A673 (cell line): ENCODE measurements at regions not wholly inside any gene's neighbourhood (a gene's known extent, or its start where the extent isn't known, plus 50 kb on each side); places are given as distances from the start of the nearest gene placed in this dataset.

ENCODE experiments used
- BruUV-seq: library from RNA; stranded (reverse); fragments of 400-500 nt; replicated peaks from 2 replicates; lab custom pipeline; 2021; lab: Mats Ljungman, UMichigan
- CTCF ChIA-PET: fragments of 300-600 bp; sonication (Branson Sonifier 250); formaldehyde crosslinking; loops from one replicate; lab custom pipeline; 2022; ENCODE audit warnings: antibody characterized with exemption; lab: Charles Lee
- POLR2A ChIA-PET: fragments of 300-600 bp; sonication (Branson Sonifier 250); formaldehyde crosslinking; loops from one replicate; lab custom pipeline; 2022; ENCODE audit warnings: antibody characterized with exemption; ENCODE audit not compliant: low non-redundant PET; lab: Charles Lee
- DNase-seq: peaks from one replicate; pipeline ENCODE4 v3.0.0-alpha.2; 2015; ENCODE audit warnings: low spot score
- H3K27ac ChIP-seq: fragments of 200-600 bp; sonication (generic); 2 replicates; pipeline ENCODE4 v1.5.1; 2016; ENCODE audit warnings: mixed run types, low read depth, mild to moderate bottlenecking, mixed read lengths, antibody characterized with exemption, low read length; ENCODE audit not compliant: poor library complexity, severe bottlenecking
- H3K27me3 ChIP-seq: fragments of 200-600 bp; sonication (generic); replicated peaks from 2 replicates; pipeline ENCODE4 v1.6.1; 2017; ENCODE audit warnings: mixed run types, low read depth, mild to moderate bottlenecking, mixed read lengths, antibody characterized with exemption, low read length; ENCODE audit not compliant: insufficient read depth, poor library complexity
- H3K36me3 ChIP-seq: fragments of 200-600 bp; sonication (generic); 2 replicates; pipeline ENCODE4 v1.6.1; 2016; ENCODE audit warnings: mixed run types, mild to moderate bottlenecking, mixed read lengths, antibody characterized with exemption, low read length; ENCODE audit not compliant: insufficient read depth, poor library complexity, severe bottlenecking
- H3K4me1 ChIP-seq: fragments of 200-600 bp; sonication (generic); 2 replicates; pipeline ENCODE4 v1.6.1; 2017; ENCODE audit warnings: mixed run types, mild to moderate bottlenecking, mixed read lengths, antibody characterized with exemption, low read length; ENCODE audit not compliant: insufficient read depth, poor library complexity, severe bottlenecking
- H3K4me3 ChIP-seq: fragments of 200-600 bp; sonication (generic); 2 replicates; pipeline ENCODE4 v1.5.1; 2016; ENCODE audit warnings: low read depth, mixed run types, mild to moderate bottlenecking, mixed read lengths, low read length; ENCODE audit not compliant: poor library complexity, severe bottlenecking
- H3K9me3 ChIP-seq: fragments of 200-600 bp; sonication (generic); 2 replicates; pipeline ENCODE4 v1.6.1; 2016; ENCODE audit warnings: mixed run types, low read depth, mild to moderate bottlenecking, mixed read lengths, antibody characterized with exemption, low read length; ENCODE audit not compliant: poor library complexity, severe bottlenecking
- EZH2 ChIP-seq: fragments of 200-600 bp; sonication (generic); IDR thresholded peaks from 2 replicates; pipeline ENCODE4 v1.6.1; 2017; ENCODE audit warnings: borderline replicate concordance, low read depth, mild to moderate bottlenecking, mixed read lengths, antibody characterized with exemption, low read length; ENCODE audit not compliant: poor library complexity, severe bottlenecking
- intact Hi-C: fragments of 100-400 bp; cut with micrococcal nuclease; formaldehyde crosslinking; loops from one replicate; pipeline ENCODE4 v1.10.0; 2022; ENCODE audit not compliant: unreplicated experiment
- TF ChIP-seq, protein P1 (sequence below): fragments of 300-800, 200-600 bp; sonication (generic); conservative IDR thresholded peaks from 2 replicates; pipeline ENCODE4 v1.5.1; 2017; ENCODE audit warnings: low read depth, mild to moderate bottlenecking, antibody characterized with exemption, low read length, moderate library complexity, mixed read lengths

DNA sequence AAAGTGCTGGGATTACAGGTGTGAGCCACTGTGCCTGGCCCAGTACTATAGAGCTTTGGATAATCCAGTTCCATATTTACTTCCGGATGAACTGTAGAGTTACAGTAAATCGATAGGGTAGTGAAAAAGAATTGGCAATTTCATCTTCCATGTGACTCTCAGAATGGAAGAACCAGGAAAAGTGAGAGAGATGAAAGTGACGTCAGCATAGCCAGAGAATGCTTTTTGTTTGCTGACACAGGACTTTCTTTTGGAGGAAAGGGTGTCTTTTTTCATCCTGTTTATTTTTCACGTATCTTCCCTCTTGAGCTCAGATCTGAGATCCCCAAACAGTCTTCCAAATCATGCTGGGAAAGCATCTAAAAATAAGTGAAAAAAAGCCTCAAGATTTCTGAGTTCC, 91.2 kb upstream of the KCNAB1 start:
- ChIA-PET POLR2A (no interaction called here), CTCF (no interaction called here)

DNA sequence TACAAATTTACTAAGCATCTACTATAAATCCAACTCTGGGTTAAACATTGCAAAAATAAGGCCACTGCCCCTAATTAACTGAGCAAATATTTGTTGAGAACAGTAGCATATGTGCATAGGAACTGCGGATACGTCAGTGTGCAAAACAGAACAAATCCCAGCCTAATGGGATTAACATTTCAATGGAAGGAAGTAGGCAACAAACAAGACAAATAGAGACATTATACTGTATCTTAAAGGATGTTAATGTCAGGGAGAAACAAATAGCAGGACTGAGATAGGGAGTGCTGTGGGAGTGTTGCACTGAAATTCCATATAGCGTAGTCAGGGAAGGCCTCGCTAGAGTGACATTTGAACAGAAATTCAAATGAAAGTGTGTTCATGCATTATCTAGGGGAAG, 89.7 kb upstream of the KCNAB1 start:
- H3K36me3 ChIP-seq: no peaks in the 10 kb centered on the region
- H3K4me1 ChIP-seq: no peaks in the 10 kb centered on the region
- POLR2A ChIA-PET: no interaction called here
- H3K27me3 ChIP-seq: no peaks in the 10 kb centered on the region
- CTCF ChIA-PET: interaction anchor here (0.5 kb wide), 1 partner anchor 9 kb away, joined by 5 read pairs; no protein-coding TSS in a partner anchor
- H3K9me3 ChIP-seq: no peaks in the 10 kb centered on the region
- intact Hi-C loops: no loop called here
- TF ChIP-seq, protein P1, sequence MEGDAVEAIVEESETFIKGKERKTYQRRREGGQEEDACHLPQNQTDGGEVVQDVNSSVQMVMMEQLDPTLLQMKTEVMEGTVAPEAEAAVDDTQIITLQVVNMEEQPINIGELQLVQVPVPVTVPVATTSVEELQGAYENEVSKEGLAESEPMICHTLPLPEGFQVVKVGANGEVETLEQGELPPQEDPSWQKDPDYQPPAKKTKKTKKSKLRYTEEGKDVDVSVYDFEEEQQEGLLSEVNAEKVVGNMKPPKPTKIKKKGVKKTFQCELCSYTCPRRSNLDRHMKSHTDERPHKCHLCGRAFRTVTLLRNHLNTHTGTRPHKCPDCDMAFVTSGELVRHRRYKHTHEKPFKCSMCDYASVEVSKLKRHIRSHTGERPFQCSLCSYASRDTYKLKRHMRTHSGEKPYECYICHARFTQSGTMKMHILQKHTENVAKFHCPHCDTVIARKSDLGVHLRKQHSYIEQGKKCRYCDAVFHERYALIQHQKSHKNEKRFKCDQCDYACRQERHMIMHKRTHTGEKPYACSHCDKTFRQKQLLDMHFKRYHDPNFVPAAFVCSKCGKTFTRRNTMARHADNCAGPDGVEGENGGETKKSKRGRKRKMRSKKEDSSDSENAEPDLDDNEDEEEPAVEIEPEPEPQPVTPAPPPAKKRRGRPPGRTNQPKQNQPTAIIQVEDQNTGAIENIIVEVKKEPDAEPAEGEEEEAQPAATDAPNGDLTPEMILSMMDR: no peak
- TF ChIP-seq EZH2: no peak
- no peak for DNase-seq
- H3K27ac ChIP-seq: no peak overlapping the region
- BruUV-seq: no TSS peak
- no peak overlapping the region for H3K4me3 ChIP-seq

More for the DNA sequence above, 91.2 kb upstream of the KCNAB1 start:
- intact Hi-C loops: no loop called here
- Histone ChIP-seq H3K9me3 (no peaks in the 10 kb centered on the region), H3K4me1 (no peaks in the 10 kb centered on the region), H3K4me3 (no peak overlapping the region), H3K27me3 (no peaks in the 10 kb centered on the region), H3K36me3 (no peaks in the 10 kb centered on the region), H3K27ac (no peak overlapping the region)
- DNase-seq: no peak
- TF ChIP-seq, protein P1: no peak
- no peak for TF ChIP-seq EZH2
- BruUV-seq: no TSS peak

DNA sequence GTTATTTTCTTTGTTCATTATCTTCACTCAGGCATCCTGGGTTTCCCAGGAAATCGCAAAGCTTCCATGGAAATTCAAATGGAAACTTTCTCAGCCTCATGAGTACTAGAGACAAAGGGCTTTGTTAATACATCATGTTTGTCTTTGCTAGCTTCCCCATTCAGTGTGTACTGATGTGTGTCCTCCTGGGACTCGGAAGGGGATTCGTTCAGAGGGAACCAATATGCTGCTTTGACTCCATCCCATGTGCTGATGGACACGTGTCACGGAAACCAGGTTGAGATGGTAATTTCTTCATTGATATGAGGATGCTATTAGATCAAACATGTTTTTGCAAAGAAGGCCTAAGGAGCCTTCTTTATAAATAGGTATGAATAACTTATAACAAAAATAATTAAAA, 87.0 kb upstream of the KCNAB1 start:
- intact Hi-C loops: no loop called here
- TF ChIP-seq, protein P1: no peak
- no peak for TF ChIP-seq EZH2
- Histone ChIP-seq H3K9me3 (no peaks in the 10 kb centered on the region), H3K27me3 (no peaks in the 10 kb centered on the region), H3K36me3 (no peaks in the 10 kb centered on the region), H3K27ac (no peak overlapping the region), H3K4me3 (no peak overlapping the region), H3K4me1 (no peaks in the 10 kb centered on the region)
- ChIA-PET POLR2A (interaction anchor here (0.7 kb wide), 1 partner anchor 42 kb away, joined by 6 read pairs; no protein-coding TSS in a partner anchor), CTCF (no interaction called here)
- DNase-seq: no peak
- no TSS peak for BruUV-seq
